Peyer's patch (tissue), 4 donors: ENCODE measurements at regions not wholly inside any gene's neighbourhood (a gene's known extent, or its start where the extent isn't known, plus 50 kb on each side); places are given as distances from the start of the nearest gene placed in this dataset.
"Not testable (repeated sequence)": the region's sequence is repeated elsewhere in the genome, so short reads cannot be mapped to it uniquely, and the experiment has no call there.

Source experiments
- DNase-seq, 3 donors: peaks; one replicate each; pipeline ENCODE4 v3.0.0-alpha.2; 2017 to 2019
- H3K27ac ChIP-seq, 4 donors: fragments of 200-600 bp; sonication (generic); one replicate each; pipeline ENCODE4 v1.5.1; 2016 to 2019
- H3K27me3 ChIP-seq, 2 donors: fragments of 200-600 bp; sonication (generic); one replicate each; pipeline ENCODE4 v1.5.1; 2019
- H3K36me3 ChIP-seq, 3 donors: fragments of 200-600 bp; sonication (generic); one replicate each; pipeline ENCODE4 v1.5.1; 2016 to 2019
- H3K4me1 ChIP-seq, 4 donors: fragments of 200-600 bp; sonication (generic); one replicate each; pipeline ENCODE4 v1.5.1; 2016 to 2019
- H3K4me3 ChIP-seq, 4 donors: fragments of 200-600 bp; sonication (generic); 1 replicate in 3 of 4; 2 replicates in 1 of 4; pipeline ENCODE4 v1.5.1; 2016 to 2019; ENCODE audit warnings: mild to moderate bottlenecking in 1 of 4
- H3K9me3 ChIP-seq, 4 donors: fragments of 200-600 bp; sonication (generic); one replicate each; pipeline ENCODE4 v1.5.1; 2016 to 2019; ENCODE audit warnings: mild to moderate bottlenecking in 1 of 4
- POLR2A ChIP-seq, 2 donors: fragments of 450-650 bp; IDR thresholded peaks; one replicate each; pipeline ENCODE4 v1.5.1; 2017; ENCODE audit warnings: antibody characterized with exemption in 2 of 2, mild to moderate bottlenecking in 2 of 2, moderate library complexity in 2 of 2
- TF ChIP-seq, protein P1 (sequence below), 6 experiments: fragments of 450-650 bp in 4 of 6; fragments of 200-600 bp in 2 of 6; sonication (generic) in 1 of 6; IDR thresholded peaks; one replicate each; pipeline ENCODE4 v1.5.1; 2017 to 2019; ENCODE audit warnings: antibody characterized with exemption in 6 of 6, mild to moderate bottlenecking in 3 of 6, moderate library complexity in 1 of 6

GRCh38 chr6:135555550-135555949 is 58.0 kb upstream of the AHI1 start:
- TF ChIP-seq, protein P1, sequence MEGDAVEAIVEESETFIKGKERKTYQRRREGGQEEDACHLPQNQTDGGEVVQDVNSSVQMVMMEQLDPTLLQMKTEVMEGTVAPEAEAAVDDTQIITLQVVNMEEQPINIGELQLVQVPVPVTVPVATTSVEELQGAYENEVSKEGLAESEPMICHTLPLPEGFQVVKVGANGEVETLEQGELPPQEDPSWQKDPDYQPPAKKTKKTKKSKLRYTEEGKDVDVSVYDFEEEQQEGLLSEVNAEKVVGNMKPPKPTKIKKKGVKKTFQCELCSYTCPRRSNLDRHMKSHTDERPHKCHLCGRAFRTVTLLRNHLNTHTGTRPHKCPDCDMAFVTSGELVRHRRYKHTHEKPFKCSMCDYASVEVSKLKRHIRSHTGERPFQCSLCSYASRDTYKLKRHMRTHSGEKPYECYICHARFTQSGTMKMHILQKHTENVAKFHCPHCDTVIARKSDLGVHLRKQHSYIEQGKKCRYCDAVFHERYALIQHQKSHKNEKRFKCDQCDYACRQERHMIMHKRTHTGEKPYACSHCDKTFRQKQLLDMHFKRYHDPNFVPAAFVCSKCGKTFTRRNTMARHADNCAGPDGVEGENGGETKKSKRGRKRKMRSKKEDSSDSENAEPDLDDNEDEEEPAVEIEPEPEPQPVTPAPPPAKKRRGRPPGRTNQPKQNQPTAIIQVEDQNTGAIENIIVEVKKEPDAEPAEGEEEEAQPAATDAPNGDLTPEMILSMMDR (IDR thresholded peaks at IDR 0.05): no peak
- no peak for TF ChIP-seq POLR2A (IDR thresholded peaks at IDR 0.05)
- no peaks in the 10 kb centered on the region for H3K9me3 ChIP-seq
- H3K27ac ChIP-seq: no peak overlapping the region
- no peak for DNase-seq
- no peaks in the 10 kb centered on the region for H3K4me1 ChIP-seq
- H3K27me3 ChIP-seq: no peaks in the 10 kb centered on the region
- H3K4me3 ChIP-seq: no peak overlapping the region
- no peaks in the 10 kb centered on the region for H3K36me3 ChIP-seq

DNA sequence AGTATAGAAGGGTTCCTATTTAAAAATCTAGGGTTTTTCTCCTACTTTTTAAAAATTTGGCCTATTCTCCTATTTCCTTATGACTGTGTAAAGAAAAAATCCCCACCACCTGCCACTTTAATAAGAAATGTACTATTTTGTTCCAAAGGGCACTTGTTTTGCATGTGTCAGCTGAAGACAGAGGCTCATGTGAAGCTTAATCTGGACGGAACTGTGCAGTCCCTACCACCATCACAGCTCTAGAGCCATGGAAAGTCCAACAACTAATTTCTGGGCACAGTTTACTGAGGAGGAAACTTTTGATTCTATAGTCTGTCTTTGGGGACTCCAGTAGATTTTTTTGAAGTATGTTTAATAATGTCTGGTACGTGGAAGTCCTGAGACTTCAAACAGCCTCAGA is 60.0 kb upstream of the AHI1 start:
- TF ChIP-seq POLR2A (IDR thresholded peaks at IDR 0.05): no peak
- TF ChIP-seq, protein P1 (IDR thresholded peaks at IDR 0.05): no peak
- DNase-seq: no peak
- H3K27ac ChIP-seq: no peak overlapping the region
- H3K4me1 ChIP-seq: no peaks in the 10 kb centered on the region
- no peaks in the 10 kb centered on the region for H3K36me3 ChIP-seq
- no peaks in the 10 kb centered on the region for H3K27me3 ChIP-seq
- H3K4me3 ChIP-seq: no peak overlapping the region
- H3K9me3 ChIP-seq: no peaks in the 10 kb centered on the region

DNA sequence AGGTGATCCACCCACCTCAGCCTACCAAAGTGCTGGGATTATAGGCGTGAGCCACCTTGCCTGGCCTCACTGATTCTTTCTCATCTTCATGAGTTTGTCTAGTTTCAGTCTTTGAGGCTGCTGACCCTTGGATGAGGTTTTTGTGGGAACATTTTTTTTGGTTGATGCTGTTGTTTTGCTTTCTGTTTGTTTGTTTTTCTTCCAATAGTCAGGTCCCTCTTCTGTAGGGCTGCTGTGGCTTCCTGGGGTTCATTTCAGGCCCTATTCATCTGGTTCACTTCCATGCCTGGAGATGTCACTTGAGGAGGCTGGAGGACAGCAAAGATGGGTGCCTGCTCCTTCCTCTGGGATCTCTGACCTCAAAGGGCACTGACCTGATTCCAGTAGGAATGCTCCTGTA is 68.1 kb upstream of the AHI1 start:
- not testable (repeated sequence) for H3K4me3 ChIP-seq, H3K4me1 ChIP-seq, H3K27ac ChIP-seq, H3K27me3 ChIP-seq, H3K36me3 ChIP-seq, DNase-seq, H3K9me3 ChIP-seq

- no peak for DNase-seq
- TF ChIP-seq POLR2A (IDR thresholded peaks at IDR 0.05): no peak
- TF ChIP-seq, protein P1 (IDR thresholded peaks at IDR 0.05): no peak
- H3K9me3 ChIP-seq: no peaks in the 10 kb centered on the region
- H3K27ac ChIP-seq: no peak overlapping the region
- H3K4me1 ChIP-seq: no peaks in the 10 kb centered on the region
- H3K4me3 ChIP-seq: no peak overlapping the region
- H3K27me3 ChIP-seq: no peaks in the 10 kb centered on the region
- H3K36me3 ChIP-seq: no peaks in the 10 kb centered on the region
Measured at GRCh38 chr6:135566311-135567068, 69.0 kb upstream of the AHI1 start.

- no peak for TF ChIP-seq POLR2A (IDR thresholded peaks at IDR 0.05)
- TF ChIP-seq, protein P1 (IDR thresholded peaks at IDR 0.05): no peak
- Histone ChIP-seq H3K27ac (no peak overlapping the region), H3K4me3 (no peak overlapping the region), H3K27me3 (no peaks in the 10 kb centered on the region), H3K4me1 (no peaks in the 10 kb centered on the region), H3K9me3 (no peaks in the 10 kb centered on the region), H3K36me3 (no peaks in the 10 kb centered on the region)
- DNase-seq: no peak
Measured at GRCh38 chr6:135567375-135568083, 70.0 kb upstream of the AHI1 start.

DNA sequence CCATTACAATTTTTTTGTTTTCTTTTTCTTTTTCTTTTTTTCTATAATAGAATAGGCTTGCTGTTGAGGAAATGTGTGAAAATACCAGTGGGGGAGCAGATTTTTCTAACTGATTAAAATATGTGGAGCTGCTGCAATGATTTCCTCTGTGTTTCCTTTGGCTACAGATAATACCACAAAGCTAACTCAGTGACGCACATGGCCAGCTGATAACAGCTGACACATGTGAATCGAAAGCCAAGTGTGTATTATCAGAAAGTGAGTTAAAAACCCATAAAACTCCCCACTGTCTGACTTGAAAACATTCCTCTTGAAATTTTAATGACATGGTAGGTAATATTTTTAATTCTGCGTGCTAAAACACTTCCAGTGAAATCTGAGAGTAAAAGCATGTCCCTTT is 70.8 kb upstream of the AHI1 start:
- Histone ChIP-seq H3K4me3 (no peak overlapping the region), H3K27me3 (no peaks in the 10 kb centered on the region), H3K27ac (no peak overlapping the region), H3K9me3 (no peaks in the 10 kb centered on the region), H3K4me1 (no peaks in the 10 kb centered on the region), H3K36me3 (no peaks in the 10 kb centered on the region)
- peak in 1 of 3 donors; percentile 22 for DNase-seq
- TF ChIP-seq, protein P1 (IDR thresholded peaks at IDR 0.05): no peak
- TF ChIP-seq POLR2A (IDR thresholded peaks at IDR 0.05): no peak
